Aorta (tissue), 5 donors: ENCODE measurements at regions not wholly inside any gene's neighbourhood (a gene's known extent, or its start where the extent isn't known, plus 50 kb on each side); places are given as distances from the start of the nearest gene placed in this dataset.

Experiments
- ATAC-seq: fragments of 200-7000 bp; cut with Tn5 transposase; one replicate; pipeline ENCODE4 v1.9.1; 2022; ENCODE audit warnings: moderate library complexity; ENCODE audit not compliant: low FRiP score
- DNase-seq, 2 donors: peaks; one replicate each; pipeline ENCODE4 v3.0.0-alpha.2; 2020
- H3K27ac ChIP-seq, 2 donors: one replicate each; pipeline ENCODE4 v1.5.1; 2013; ENCODE audit warnings: low read length in 2 of 2, mild to moderate bottlenecking in 2 of 2, moderate library complexity in 2 of 2, control low read depth in 1 of 2, inconsistent platforms in 1 of 2, low read depth in 1 of 2
- H3K27me3 ChIP-seq, 2 donors: one replicate each; pipeline ENCODE4 v1.6.1; 2013; ENCODE audit warnings: control low read depth in 1 of 2, low read length in 1 of 2, mild to moderate bottlenecking in 1 of 2, moderate library complexity in 1 of 2; ENCODE audit not compliant: insufficient read depth in 2 of 2, control insufficient read depth in 1 of 2
- H3K36me3 ChIP-seq, 2 donors: one replicate each; pipeline ENCODE4 v1.6.1; 2013; ENCODE audit warnings: control low read depth in 1 of 2, low read length in 1 of 2, mild to moderate bottlenecking in 1 of 2; ENCODE audit not compliant: insufficient read depth in 2 of 2, control insufficient read depth in 1 of 2
- H3K4me1 ChIP-seq, 2 donors: one replicate each; pipeline ENCODE4 v1.6.1; 2013; ENCODE audit warnings: low read length in 2 of 2, control low read depth in 1 of 2, mild to moderate bottlenecking in 1 of 2, moderate library complexity in 1 of 2; ENCODE audit not compliant: insufficient read depth in 2 of 2, control insufficient read depth in 1 of 2
- H3K4me3 ChIP-seq, 2 donors: one replicate each; pipeline ENCODE4 v1.5.1; 2013; ENCODE audit warnings: low read length in 2 of 2, control low read depth in 1 of 2, mild to moderate bottlenecking in 1 of 2
- H3K9me3 ChIP-seq: one replicate; pipeline ENCODE4 v1.6.1; 2013; ENCODE audit warnings: mild to moderate bottlenecking, low read length; ENCODE audit not compliant: control insufficient read depth
- whole genome bisulfite sequencing, 2 donors: extraction: QIAGEN DNeasy Blood & Tissue Kit; methylation state at CpG; one replicate each; pipeline ENCODE4 v1.1.7; 2013; 5-methylcytosine and 5-hydroxymethylcytosine counted together
- intact Hi-C, 2 donors: fragments of 100-400 bp; cut with DNase I; formaldehyde crosslinking; loops; one replicate each; pipeline versions ENCODE4 v1.14.2 to v1.15.0; 2022
- donor health status: healthy with polysubstance abuse.
- donor health status: Bipolar disorder and iron deficiency.
- donor health status: DM: no; HTN: no; CAD: no.
- donor health status: DM: no; HTN: no; CAD: no.
- donor health status: DM: yes; HTN: yes; CAD: no.

DNA sequence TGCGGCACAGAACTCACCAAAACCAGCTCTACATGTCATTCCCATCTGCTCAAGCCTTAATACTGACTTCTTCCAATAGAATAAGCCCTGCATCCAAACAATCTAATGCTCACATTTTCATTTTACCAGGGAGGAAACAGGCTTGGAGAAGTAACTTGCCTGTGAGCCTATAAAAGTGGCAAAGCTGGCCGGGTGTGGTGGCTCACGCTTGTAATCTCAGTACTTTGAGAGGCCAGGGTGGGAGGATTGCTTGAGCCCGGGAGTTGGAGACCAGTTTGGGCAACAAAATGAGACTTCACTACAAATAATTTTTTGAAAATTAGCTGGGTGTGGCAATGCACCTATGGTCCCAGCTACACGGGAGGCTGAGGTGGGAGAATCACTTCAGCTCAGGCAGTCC is 133.7 kb downstream of the LY86 start:
- Histone ChIP-seq H3K27ac (no peak overlapping the region), H3K4me1 (no peaks in the 10 kb centered on the region), H3K9me3 (no peaks in the 10 kb centered on the region), H3K36me3 (no peaks in the 10 kb centered on the region), H3K27me3 (no peaks in the 10 kb centered on the region), H3K4me3 (no peak overlapping the region)
- intact Hi-C loops, result loop anchor here (5.0 to 10.0 kb wide), 2 partner anchors 520 to 523 kb away; no protein-coding TSS in a partner anchor
- 92 to 98% methylated on average over 5 of the region's 5 CpGs for WGBS, 2 donors
- DNase-seq (no peak), ATAC-seq (no peak)

DNA sequence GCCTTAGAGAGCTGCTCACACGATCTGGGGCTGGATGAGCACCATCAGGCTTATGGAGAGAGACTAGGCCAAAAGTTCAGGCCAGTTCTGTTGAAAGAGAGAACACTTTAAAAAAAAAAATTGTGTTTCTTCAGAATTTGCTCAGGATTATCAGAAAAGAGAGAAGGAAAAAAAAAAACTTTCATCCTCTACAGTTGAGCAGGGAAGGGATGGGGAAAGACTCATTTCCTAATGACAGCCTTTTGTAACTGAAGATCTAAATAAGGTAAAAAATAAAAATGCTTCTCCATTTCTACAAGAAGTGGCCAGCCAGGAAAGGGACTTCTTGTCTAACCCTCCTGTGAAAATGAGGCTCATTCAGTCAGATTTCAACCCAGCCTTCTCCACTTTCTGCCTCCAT is 134.8 kb downstream of the LY86 start:
- Histone ChIP-seq H3K9me3 (no peaks in the 10 kb centered on the region), H3K27ac (no peak overlapping the region), H3K27me3 (no peaks in the 10 kb centered on the region), H3K4me3 (no peak overlapping the region), H3K4me1 (no peaks in the 10 kb centered on the region), H3K36me3 (no peaks in the 10 kb centered on the region)
- 79 to 93% methylated on average over 1 of the region's 1 CpG for WGBS, 2 donors
- DNase-seq, result no peak
- intact Hi-C loops, result loop anchor here (5.0 to 10.0 kb wide), 2 partner anchors 519 to 521 kb away; no protein-coding TSS in a partner anchor
- no peak for ATAC-seq

DNA sequence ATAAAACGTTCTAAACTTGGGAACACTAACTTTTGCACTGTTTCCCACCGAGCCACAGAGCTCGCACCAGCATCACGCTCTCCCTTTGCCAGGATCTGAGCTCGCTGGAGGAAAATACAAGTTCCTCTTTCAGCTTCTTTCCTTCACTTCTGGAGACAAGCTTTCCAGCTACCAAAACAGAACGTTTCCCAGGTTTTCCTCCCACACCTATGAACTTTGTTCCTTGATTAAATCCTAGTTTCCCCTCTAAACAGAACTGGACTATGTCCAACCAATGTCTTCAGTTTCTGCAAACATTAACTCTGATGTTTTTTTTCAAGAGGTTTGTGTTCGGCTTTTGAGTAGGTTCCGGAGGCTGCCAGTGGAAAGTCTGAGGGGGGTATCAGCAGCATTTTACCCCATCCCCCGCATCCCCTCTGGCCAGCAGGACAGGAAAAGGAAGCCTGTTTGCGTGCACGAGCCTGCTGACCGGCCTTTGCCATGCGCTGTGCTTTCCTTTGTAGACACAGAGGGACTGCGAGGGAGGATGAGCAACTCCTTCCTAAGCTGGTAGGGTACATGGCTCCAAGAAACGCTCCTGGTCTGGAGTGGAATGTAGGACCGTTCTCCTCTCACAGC is 135.5 kb downstream of the LY86 start:
- intact Hi-C loops, result loop anchor here (5.0 to 10.0 kb wide), 2 partner anchors 518 to 521 kb away; no protein-coding TSS in a partner anchor
- no peaks in the 10 kb centered on the region for H3K4me1 ChIP-seq
- no peak overlapping the region for H3K27ac ChIP-seq
- no peak overlapping the region for H3K4me3 ChIP-seq
- peak in 1 of 2 donors; percentile 75 for DNase-seq
- WGBS, 2 donors, result 14 to 18% methylated on average over 16 of the region's 16 CpGs
- H3K36me3 ChIP-seq, result no peaks in the 10 kb centered on the region
- H3K9me3 ChIP-seq, result no peaks in the 10 kb centered on the region
- ATAC-seq, result peak; percentile 79
- H3K27me3 ChIP-seq, result no peaks in the 10 kb centered on the region

DNA sequence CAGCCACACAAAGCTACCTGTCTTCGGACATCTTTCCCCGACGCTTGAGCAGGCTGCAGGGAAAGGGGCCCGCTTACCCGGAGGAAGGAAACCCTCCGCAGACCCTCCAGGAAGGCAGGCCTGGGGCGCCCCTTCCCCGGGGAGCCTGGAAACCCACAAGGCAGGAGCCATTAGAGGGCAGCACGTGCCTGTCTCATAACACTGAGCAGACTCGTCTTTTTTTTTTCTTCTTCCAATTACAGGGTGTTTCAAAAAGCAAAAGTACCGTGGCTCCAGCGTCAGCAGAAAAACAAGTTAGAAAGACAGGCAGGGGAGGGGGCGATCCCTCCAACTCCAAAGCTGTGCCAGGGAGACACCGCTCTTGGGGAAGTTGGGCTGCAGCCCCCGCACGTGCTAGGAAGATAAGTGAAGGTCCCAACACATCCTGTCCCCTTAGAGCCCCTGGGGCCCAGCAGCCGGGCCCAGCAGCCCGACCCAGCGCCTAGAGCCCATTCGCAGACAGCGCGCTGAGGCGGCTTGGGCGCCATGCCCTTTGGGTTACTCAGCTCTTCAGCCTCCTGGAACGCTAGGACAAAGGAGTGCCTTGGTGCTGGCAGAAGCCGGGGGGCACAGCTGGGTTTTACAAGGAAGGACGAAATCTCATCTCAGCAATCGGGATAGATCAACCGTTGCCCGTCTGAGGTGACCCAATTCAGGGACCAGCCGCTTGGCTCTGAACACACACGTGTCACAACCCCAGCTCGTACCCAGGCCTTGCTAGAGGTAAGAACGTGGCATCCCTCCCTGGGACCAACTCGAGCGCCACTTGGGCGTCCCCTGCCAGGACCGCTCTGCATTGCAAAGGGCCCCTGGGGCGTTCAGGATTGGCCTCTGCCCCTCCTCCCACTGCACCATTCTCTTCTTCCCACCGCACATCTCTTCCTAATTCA is 136.3 kb downstream of the LY86 start:
- DNase-seq (peak in 1 of 2 donors; percentile 80), ATAC-seq (peak; percentile 90)
- H3K4me3 ChIP-seq, result peak overlapping the region in 1 of 2 donors; percentile 17
- H3K36me3 ChIP-seq, result no peaks in the 10 kb centered on the region
- intact Hi-C loops, result loop anchor here (5.0 to 10.0 kb wide), 2 partner anchors 517 to 520 kb away; no protein-coding TSS in a partner anchor
- H3K4me1 ChIP-seq, result no peaks in the 10 kb centered on the region
- H3K27me3 ChIP-seq, result no peaks in the 10 kb centered on the region
- H3K27ac ChIP-seq, result no peak overlapping the region
- H3K9me3 ChIP-seq, result no peaks in the 10 kb centered on the region
- WGBS, 2 donors, result 16 to 17% methylated on average over 40 of the region's 40 CpGs

DNA sequence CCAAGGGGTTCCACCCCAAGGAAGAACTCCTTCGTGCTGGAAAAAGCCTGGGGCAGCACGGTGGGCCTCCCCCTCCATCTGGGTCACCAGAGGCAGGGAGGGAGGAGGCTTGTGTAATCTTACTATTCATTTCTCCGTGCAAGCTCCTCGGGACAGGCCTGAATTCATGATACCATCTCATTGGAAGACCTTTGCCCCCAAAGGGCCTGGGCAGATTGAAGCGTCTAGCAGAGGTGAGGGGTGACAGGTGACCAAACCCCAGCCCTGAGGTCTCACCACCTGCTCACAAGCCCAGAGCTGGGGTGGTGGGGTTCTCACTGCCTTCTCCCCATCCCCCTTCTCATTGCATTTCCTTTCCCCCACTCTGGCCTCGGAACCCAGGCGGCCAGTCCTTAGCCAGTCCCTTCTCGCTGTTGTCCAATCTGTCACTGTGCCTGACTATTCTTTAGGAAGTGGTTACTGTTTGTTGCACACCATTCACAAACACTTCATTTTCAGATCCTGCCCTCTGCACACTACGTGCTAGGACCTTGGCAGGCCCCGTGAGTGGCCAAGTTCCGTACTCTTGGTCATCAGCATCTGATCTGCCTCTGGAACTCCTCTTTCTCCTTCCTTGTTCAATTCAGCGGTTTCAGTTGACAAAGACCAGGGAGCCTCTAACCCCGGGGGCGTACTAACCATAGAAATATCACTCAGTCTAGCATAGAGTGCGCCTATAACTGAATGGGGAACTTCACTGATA is 137.1 kb downstream of the LY86 start:
- Histone ChIP-seq H3K36me3 (no peaks in the 10 kb centered on the region), H3K4me1 (no peaks in the 10 kb centered on the region), H3K9me3 (no peaks in the 10 kb centered on the region), H3K27ac (no peak overlapping the region), H3K27me3 (no peaks in the 10 kb centered on the region), H3K4me3 (no peak overlapping the region)
- WGBS, 2 donors, result 90% methylated on average over 15 of the region's 15 CpGs
- DNase-seq, result peak in 1 of 2 donors; percentile 73
- no peak for ATAC-seq
- intact Hi-C loops, result loop anchor here in 1 of 2 donors (10.0 kb wide), 1 partner anchor 519 kb away; no protein-coding TSS in a partner anchor

DNA sequence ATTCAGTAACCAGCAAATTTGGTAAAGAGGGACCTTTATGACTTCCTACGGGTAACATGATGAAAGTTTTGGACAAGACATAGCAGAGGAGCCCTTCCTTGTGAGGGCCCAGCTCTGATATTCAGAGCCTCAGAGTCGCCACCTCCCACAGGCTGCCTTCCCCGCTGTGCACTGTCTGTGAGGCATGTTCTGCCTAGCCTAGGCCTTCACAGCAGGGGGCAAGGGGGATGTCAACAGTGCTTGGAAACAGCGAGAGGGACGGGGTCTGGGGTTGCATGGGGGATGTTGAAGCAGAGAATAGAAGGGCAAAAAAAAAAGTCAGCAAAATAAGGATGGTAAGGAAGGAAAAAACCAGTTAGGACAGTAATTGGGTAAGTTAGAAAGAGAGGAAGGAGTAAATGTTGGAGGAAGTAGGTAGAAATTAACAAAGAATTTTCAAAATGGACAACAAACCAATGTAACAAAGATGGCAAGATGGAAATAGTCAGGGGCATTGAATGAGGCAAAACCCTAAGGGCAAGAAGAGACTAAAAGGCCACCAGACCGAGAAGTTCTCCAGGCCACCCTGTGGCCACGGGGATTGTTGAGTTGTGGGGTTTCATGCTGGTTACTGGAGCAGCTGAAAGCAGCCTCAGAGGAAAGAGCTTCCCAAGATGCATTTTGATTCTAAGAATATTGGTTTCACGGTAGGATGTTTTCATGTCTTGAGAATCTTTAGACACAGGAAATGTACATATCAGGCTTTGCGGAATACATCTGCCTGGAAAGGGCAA is 139.8 kb downstream of the LY86 start:
- Histone ChIP-seq H3K36me3 (no peaks in the 10 kb centered on the region), H3K4me3 (no peak overlapping the region), H3K9me3 (no peaks in the 10 kb centered on the region), H3K4me1 (no peaks in the 10 kb centered on the region), H3K27me3 (no peaks in the 10 kb centered on the region), H3K27ac (no peak overlapping the region)
- intact Hi-C loops, result loop anchor here in 1 of 2 donors (10.0 kb wide), 1 partner anchor 516 kb away; no protein-coding TSS in a partner anchor
- WGBS, 2 donors, result 85 to 91% methylated on average over 9 of the region's 9 CpGs
- DNase-seq (no peak), ATAC-seq (no peak)

DNA sequence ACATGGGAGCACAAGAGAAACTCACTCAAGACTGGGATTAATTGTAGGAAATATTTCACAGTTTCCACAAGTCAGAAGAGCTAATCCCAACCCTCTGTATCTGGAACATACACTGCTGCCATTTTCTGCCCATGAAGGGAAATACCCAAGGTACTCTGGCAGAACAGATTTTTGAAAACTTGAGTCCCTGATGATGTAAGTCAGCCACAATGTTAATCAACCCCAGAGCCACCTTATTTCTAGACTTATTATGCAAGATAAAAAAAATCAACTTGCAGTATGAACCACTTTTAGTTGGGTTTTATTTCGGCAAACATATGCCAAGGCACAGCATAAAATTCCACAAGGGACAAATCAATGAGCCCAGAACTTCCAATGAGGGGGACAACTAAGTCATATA is 141.5 kb downstream of the LY86 start:
- WGBS, 2 donors, result 50 to 54% methylated on average over 1 of the region's 1 CpG
- Histone ChIP-seq H3K27me3 (no peaks in the 10 kb centered on the region), H3K4me3 (no peak overlapping the region), H3K4me1 (no peaks in the 10 kb centered on the region), H3K27ac (no peak overlapping the region), H3K9me3 (no peaks in the 10 kb centered on the region), H3K36me3 (no peaks in the 10 kb centered on the region)
- no peak for ATAC-seq
- DNase-seq, result no peak
- intact Hi-C loops, result loop anchor here in 1 of 2 donors (10.0 kb wide), 1 partner anchor 515 kb away; no protein-coding TSS in a partner anchor

DNA sequence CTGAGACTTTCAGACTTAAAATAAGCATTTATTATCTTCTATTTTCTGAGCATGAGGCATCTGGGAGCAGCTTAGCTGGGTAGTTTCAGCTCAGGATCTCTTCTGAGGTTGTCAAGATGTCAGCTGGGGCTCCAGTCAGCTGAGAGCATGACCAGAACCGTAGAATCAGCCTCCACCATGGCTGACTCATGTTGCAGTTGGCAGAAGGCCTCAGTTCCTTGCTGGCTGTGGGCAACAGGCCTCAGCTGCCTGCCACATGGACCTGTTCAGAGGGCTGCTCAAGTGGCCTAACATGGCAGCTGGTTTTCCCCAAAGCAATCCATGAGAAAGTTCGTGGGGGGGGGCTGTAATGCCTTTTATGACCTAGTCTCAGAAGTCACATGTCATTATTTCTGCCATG is 142.3 kb downstream of the LY86 start:
- no peak overlapping the region for H3K4me3 ChIP-seq
- intact Hi-C loops, result no loop called here
- peak; percentile 74 for ATAC-seq
- no peaks in the 10 kb centered on the region for H3K4me1 ChIP-seq
- no peaks in the 10 kb centered on the region for H3K9me3 ChIP-seq
- no peaks in the 10 kb centered on the region for H3K27me3 ChIP-seq
- no peak overlapping the region for H3K27ac ChIP-seq
- H3K36me3 ChIP-seq, result no peaks in the 10 kb centered on the region
- WGBS, 2 donors, result 27 to 30% methylated on average over 2 of the region's 2 CpGs
- peak in 1 of 2 donors; percentile 83 for DNase-seq
